ENCODE measurements at regions not wholly inside any gene's neighbourhood (a gene's known extent, or its start where the extent isn't known, plus 50 kb on each side); places are given as distances from the start of the nearest gene placed in this dataset.
"Not testable (repeated sequence)": the region's sequence is repeated elsewhere in the genome, so short reads cannot be mapped to it uniquely, and the experiment has no call there.

DNA sequence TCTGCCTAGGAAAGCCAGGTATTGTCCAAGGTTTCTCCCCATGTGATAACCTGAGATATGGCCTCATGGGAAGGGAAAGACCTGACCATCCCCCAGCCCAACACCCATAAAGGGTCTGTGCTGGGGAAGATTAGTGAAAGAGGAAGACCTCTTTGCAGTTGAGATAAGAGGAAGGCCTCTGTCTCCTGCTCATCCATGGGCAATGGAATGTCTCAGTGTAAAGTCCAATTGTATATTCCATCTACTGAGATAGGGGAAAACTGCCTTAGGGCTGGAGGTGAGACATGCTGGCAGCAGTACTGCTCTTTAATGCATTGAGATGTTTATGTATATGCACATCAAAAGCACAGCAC is 99.0 kb downstream of the ZNF737 start:
- H3K9me3 ChIP-seq (ENCODE audit: control extremely low read depth in 1 of 5, control insufficient read depth in 4 of 5, insufficient read depth in 2 of 5, low read depth in 1 of 5, low read length in 4 of 5), result peaks cover 0 to 11% (median 5%) of the 10 kb centered on the region in 5 experiments
- POLR2A ChIA-PET; H3K36me3 ChIP-seq (ENCODE audit: control insufficient read depth in 4 of 4, insufficient read depth in 4 of 4, low read length in 3 of 4); H3K4me1 ChIP-seq (ENCODE audit: control extremely low read depth in 1 of 4, control insufficient read depth in 4 of 4, insufficient read depth in 4 of 4, low read length in 3 of 4); H3K27ac ChIP-seq (ENCODE audit: insufficient read depth in 1 of 2, low read depth in 1 of 2, low read length in 2 of 2, poor library complexity in 1 of 2, severe bottlenecking in 2 of 2); DNase-seq; H3K27me3 ChIP-seq (replicated peaks in 2 of 5; ENCODE audit: control insufficient read depth in 4 of 5, insufficient read depth in 5 of 5, low read length in 4 of 5); H3K4me3 ChIP-seq (ENCODE audit: control insufficient read depth in 1 of 7, extremely low read depth in 1 of 7, insufficient read depth in 4 of 7, low read depth in 2 of 7, low read length in 6 of 7); CTCF ChIA-PET: not testable (repeated sequence)

GRCh38 chr19:20465922-20466637 is 99.5 kb downstream of the ZNF737 start:
- POLR2A ChIA-PET; CTCF ChIA-PET; H3K36me3 ChIP-seq (ENCODE audit: control insufficient read depth in 4 of 4, insufficient read depth in 4 of 4, low read length in 3 of 4); H3K27ac ChIP-seq (ENCODE audit: insufficient read depth in 1 of 2, low read depth in 1 of 2, low read length in 2 of 2, poor library complexity in 1 of 2, severe bottlenecking in 2 of 2); DNase-seq; H3K4me1 ChIP-seq (ENCODE audit: control extremely low read depth in 1 of 4, control insufficient read depth in 4 of 4, insufficient read depth in 4 of 4, low read length in 3 of 4); H3K9me3 ChIP-seq (ENCODE audit: control extremely low read depth in 1 of 5, control insufficient read depth in 4 of 5, insufficient read depth in 2 of 5, low read depth in 1 of 5, low read length in 4 of 5); H3K27me3 ChIP-seq (replicated peaks in 2 of 5; ENCODE audit: control insufficient read depth in 4 of 5, insufficient read depth in 5 of 5, low read length in 4 of 5); H3K4me3 ChIP-seq (ENCODE audit: control insufficient read depth in 1 of 7, extremely low read depth in 1 of 7, insufficient read depth in 4 of 7, low read depth in 2 of 7, low read length in 6 of 7): not testable (repeated sequence)
- WGBS (ENCODE audit: insufficient coverage), result 80% methylated on average over 1 of the region's 5 CpGs

GRCh38 chr19:20453425-20453935 is 112.1 kb downstream of the ZNF737 start:
- peaks cover 0 to 4% (median 0%) of the 10 kb centered on the region in 5 experiments for H3K9me3 ChIP-seq (ENCODE audit: control extremely low read depth in 1 of 5, control insufficient read depth in 4 of 5, insufficient read depth in 2 of 5, low read depth in 1 of 5, low read length in 4 of 5)
- H3K4me1 ChIP-seq (ENCODE audit: control extremely low read depth in 1 of 4, control insufficient read depth in 4 of 4, insufficient read depth in 4 of 4, low read length in 3 of 4), result no peaks in the 10 kb centered on the region
- ChIA-PET CTCF (no interaction called here), POLR2A (no interaction called here)
- WGBS (ENCODE audit: insufficient coverage), result 100% methylated on average over 1 of the region's 2 CpGs
- no peaks in the 10 kb centered on the region for H3K36me3 ChIP-seq (ENCODE audit: control insufficient read depth in 4 of 4, insufficient read depth in 4 of 4, low read length in 3 of 4)
- no peak for DNase-seq
- no peaks in the 10 kb centered on the region for H3K27me3 ChIP-seq (replicated peaks in 2 of 5; ENCODE audit: control insufficient read depth in 4 of 5, insufficient read depth in 5 of 5, low read length in 4 of 5)
- H3K4me3 ChIP-seq (ENCODE audit: control insufficient read depth in 1 of 7, extremely low read depth in 1 of 7, insufficient read depth in 4 of 7, low read depth in 2 of 7, low read length in 6 of 7), result no peak overlapping the region
- no peak overlapping the region for H3K27ac ChIP-seq (ENCODE audit: insufficient read depth in 1 of 2, low read depth in 1 of 2, low read length in 2 of 2, poor library complexity in 1 of 2, severe bottlenecking in 2 of 2)

DNA sequence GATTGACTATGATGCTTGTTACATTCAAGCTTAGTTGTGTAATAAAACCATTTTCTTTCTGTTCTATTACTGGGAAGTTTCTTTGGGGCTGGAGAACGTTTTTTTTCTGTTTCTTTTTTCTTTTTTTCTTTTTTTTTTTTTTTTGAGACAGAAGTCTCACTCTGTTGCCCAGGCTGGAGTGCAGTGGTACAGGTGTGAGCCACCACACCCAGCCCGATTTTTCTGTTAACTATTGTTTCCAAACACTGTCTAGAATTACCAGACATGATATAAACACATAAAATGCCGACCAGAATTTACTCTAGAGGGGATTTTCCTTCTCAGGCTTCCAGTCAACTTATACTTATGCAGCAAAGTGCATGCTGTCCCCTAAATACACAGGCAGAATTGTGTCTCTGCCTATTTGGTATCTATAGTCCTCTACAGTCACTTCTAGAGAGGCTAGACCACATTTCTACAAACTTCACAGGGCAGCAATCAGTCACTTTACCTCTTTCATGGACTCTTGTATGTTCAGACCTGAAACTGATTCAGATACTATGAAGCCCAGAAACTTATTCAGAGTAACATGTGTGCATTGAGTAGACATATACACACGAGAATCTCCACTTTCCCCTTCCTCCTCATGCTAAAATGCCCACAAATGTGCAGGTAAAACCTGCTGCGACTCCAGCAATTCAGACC is 121.2 kb downstream of the ZNF737 start:
- WGBS (ENCODE audit: insufficient coverage), result 47% methylated on average over 4 of the region's 5 CpGs
- H3K36me3 ChIP-seq (ENCODE audit: control insufficient read depth in 4 of 4, insufficient read depth in 4 of 4, low read length in 3 of 4), result no peaks in the 10 kb centered on the region
- H3K4me3 ChIP-seq (ENCODE audit: control insufficient read depth in 1 of 7, extremely low read depth in 1 of 7, insufficient read depth in 4 of 7, low read depth in 2 of 7, low read length in 6 of 7), result no peak overlapping the region
- DNase-seq, result no peak
- H3K27me3 ChIP-seq (replicated peaks in 2 of 5; ENCODE audit: control insufficient read depth in 4 of 5, insufficient read depth in 5 of 5, low read length in 4 of 5), result no peaks in the 10 kb centered on the region
- H3K9me3 ChIP-seq (ENCODE audit: control extremely low read depth in 1 of 5, control insufficient read depth in 4 of 5, insufficient read depth in 2 of 5, low read depth in 1 of 5, low read length in 4 of 5), result peaks cover 0 to 11% (median 0%) of the 10 kb centered on the region in 5 experiments
- H3K4me1 ChIP-seq (ENCODE audit: control extremely low read depth in 1 of 4, control insufficient read depth in 4 of 4, insufficient read depth in 4 of 4, low read length in 3 of 4), result no peaks in the 10 kb centered on the region
- ChIA-PET CTCF (no interaction called here), POLR2A (interaction anchor here (0.7 kb wide), 1 partner anchor 633 kb away, joined by 4 read pairs; no protein-coding TSS in a partner anchor)
- H3K27ac ChIP-seq (ENCODE audit: insufficient read depth in 1 of 2, low read depth in 1 of 2, low read length in 2 of 2, poor library complexity in 1 of 2, severe bottlenecking in 2 of 2), result no peak overlapping the region

DNA sequence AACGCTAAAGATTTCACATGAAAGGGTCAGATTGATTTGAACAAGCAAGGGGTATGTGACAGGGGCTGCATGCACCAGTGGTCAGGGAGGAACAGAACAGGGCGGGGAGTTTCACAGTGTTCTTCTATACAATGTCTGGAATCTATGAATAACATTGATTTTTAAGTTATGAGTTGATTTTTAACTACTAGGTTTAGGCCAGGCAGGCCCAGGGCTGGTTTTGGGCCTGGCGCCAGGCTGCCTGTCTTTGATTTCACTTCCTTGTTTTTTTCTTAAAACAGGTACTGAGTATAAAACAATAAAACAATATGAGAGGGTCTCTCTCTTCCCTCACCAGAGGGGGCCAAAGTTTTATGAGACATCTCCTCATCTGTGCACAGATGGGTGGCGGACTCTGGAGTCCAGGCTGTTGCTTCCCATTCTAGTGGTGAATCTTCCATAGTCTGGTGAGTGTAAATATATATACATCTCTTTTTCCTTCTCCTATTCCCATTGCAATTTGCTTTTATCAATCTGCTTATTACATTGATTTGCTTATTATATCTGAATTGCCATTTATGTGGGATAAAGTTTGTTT is 133.2 kb downstream of the ZNF737 start:
- H3K36me3 ChIP-seq (ENCODE audit: control insufficient read depth in 4 of 4, insufficient read depth in 4 of 4, low read length in 3 of 4); H3K4me3 ChIP-seq (ENCODE audit: control insufficient read depth in 1 of 7, extremely low read depth in 1 of 7, insufficient read depth in 4 of 7, low read depth in 2 of 7, low read length in 6 of 7); H3K27ac ChIP-seq (ENCODE audit: insufficient read depth in 1 of 2, low read depth in 1 of 2, low read length in 2 of 2, poor library complexity in 1 of 2, severe bottlenecking in 2 of 2); H3K9me3 ChIP-seq (ENCODE audit: control extremely low read depth in 1 of 5, control insufficient read depth in 4 of 5, insufficient read depth in 2 of 5, low read depth in 1 of 5, low read length in 4 of 5); H3K27me3 ChIP-seq (replicated peaks in 2 of 5; ENCODE audit: control insufficient read depth in 4 of 5, insufficient read depth in 5 of 5, low read length in 4 of 5); CTCF ChIA-PET; DNase-seq; POLR2A ChIA-PET; H3K4me1 ChIP-seq (ENCODE audit: control extremely low read depth in 1 of 4, control insufficient read depth in 4 of 4, insufficient read depth in 4 of 4, low read length in 3 of 4): not testable (repeated sequence)
- WGBS (ENCODE audit: insufficient coverage), result 100% methylated on average over 1 of the region's 4 CpGs

GRCh38 chr19:20431826-20432225 is 133.8 kb downstream of the ZNF737 start:
- Histone ChIP-seq H3K4me3 (ENCODE audit: control insufficient read depth in 1 of 7, extremely low read depth in 1 of 7, insufficient read depth in 4 of 7, low read depth in 2 of 7, low read length in 6 of 7) (no peak overlapping the region), H3K36me3 (ENCODE audit: control insufficient read depth in 4 of 4, insufficient read depth in 4 of 4, low read length in 3 of 4) (no peaks in the 10 kb centered on the region), H3K4me1 (ENCODE audit: control extremely low read depth in 1 of 4, control insufficient read depth in 4 of 4, insufficient read depth in 4 of 4, low read length in 3 of 4) (no peaks in the 10 kb centered on the region), H3K9me3 (ENCODE audit: control extremely low read depth in 1 of 5, control insufficient read depth in 4 of 5, insufficient read depth in 2 of 5, low read depth in 1 of 5, low read length in 4 of 5) (peaks cover 0 to 8% (median 5%) of the 10 kb centered on the region in 5 experiments), H3K27me3 (replicated peaks in 2 of 5; ENCODE audit: control insufficient read depth in 4 of 5, insufficient read depth in 5 of 5, low read length in 4 of 5) (no peaks in the 10 kb centered on the region), H3K27ac (ENCODE audit: insufficient read depth in 1 of 2, low read depth in 1 of 2, low read length in 2 of 2, poor library complexity in 1 of 2, severe bottlenecking in 2 of 2) (no peak overlapping the region)
- POLR2A ChIA-PET, result no interaction called here
- CTCF ChIA-PET, result no interaction called here
- no peak for DNase-seq
- 93% methylated on average over 5 of the region's 5 CpGs for WGBS (ENCODE audit: insufficient coverage)

All from common myeloid progenitor, CD34-positive (primary cell).